ENCODE measurements at regions not wholly inside any gene's neighbourhood (a gene's known extent, or its start where the extent isn't known, plus 50 kb on each side); places are given as distances from the start of the nearest gene placed in this dataset.

GRCh38 chr3:105274536-105274935 is 92.2 kb upstream of the ALCAM start:
- Mint-ChIP-seq H3K27ac (no peak overlapping the region), H3K4me3 (no peak overlapping the region), H3K4me1 (no peaks in the 10 kb centered on the region), H3K9me3 (no peaks in the 10 kb centered on the region), H3K27me3 (peaks cover 0 to 8% of the 10 kb centered on the region in 2 donors), H3K36me3 (no peaks in the 10 kb centered on the region)
- Histone ChIP-seq H3K4me1 (ENCODE audit: insufficient read depth, low read length) (no peaks in the 10 kb centered on the region), H3K4me3 (ENCODE audit: low read length in 2 of 2) (no peak overlapping the region), H3K27ac (ENCODE audit: low read depth, low read length) (no peak overlapping the region), H3K36me3 (ENCODE audit: insufficient read depth, low read length) (no peaks in the 10 kb centered on the region), H3K27me3 (ENCODE audit: insufficient read depth, low read length) (no peaks in the 10 kb centered on the region), H3K9me3 (ENCODE audit: control insufficient read depth in 1 of 2, low read length in 2 of 2) (no peaks in the 10 kb centered on the region)
- POLR2A ChIA-PET (ENCODE audit: partially characterized antibody): no interaction called here
- DNase-seq: no peak
- intact Hi-C loops (cut with micrococcal nuclease): no loop called here
- CTCF ChIA-PET (ENCODE audit: partially characterized antibody): no interaction called here

DNA sequence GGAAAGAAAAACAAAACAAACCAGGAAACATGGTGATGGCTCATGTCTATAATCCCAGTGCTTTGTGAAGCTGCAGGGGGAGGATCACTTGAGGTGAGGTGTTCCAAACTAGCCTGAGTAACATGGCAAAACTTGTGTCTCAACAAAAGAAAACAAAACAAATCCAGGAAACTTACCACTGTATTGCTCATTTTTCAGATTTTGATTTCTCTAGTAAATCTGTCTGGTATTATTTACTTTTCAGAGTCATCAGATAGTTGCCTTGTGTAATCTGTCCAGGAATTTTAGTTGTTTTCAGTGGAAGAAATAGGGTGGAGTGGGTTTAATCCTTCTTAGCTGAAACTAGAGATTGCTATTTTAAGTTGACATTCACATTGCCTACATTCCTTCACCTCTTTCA is 91.8 kb upstream of the ALCAM start:
- Histone ChIP-seq H3K4me3 (ENCODE audit: low read length in 2 of 2) (no peak overlapping the region), H3K27ac (ENCODE audit: low read depth, low read length) (no peak overlapping the region), H3K9me3 (ENCODE audit: control insufficient read depth in 1 of 2, low read length in 2 of 2) (no peaks in the 10 kb centered on the region), H3K4me1 (ENCODE audit: insufficient read depth, low read length) (no peaks in the 10 kb centered on the region), H3K36me3 (ENCODE audit: insufficient read depth, low read length) (no peaks in the 10 kb centered on the region), H3K27me3 (ENCODE audit: insufficient read depth, low read length) (no peaks in the 10 kb centered on the region)
- ChIA-PET CTCF (ENCODE audit: partially characterized antibody) (no interaction called here), POLR2A (ENCODE audit: partially characterized antibody) (no interaction called here)
- intact Hi-C loops (cut with micrococcal nuclease): no loop called here
- H3K9me3 Mint-ChIP-seq: no peaks in the 10 kb centered on the region
- no peak overlapping the region for H3K27ac Mint-ChIP-seq
- no peak for DNase-seq
- H3K27me3 Mint-ChIP-seq: peaks cover 0 to 8% of the 10 kb centered on the region in 2 donors
- H3K36me3 Mint-ChIP-seq: no peaks in the 10 kb centered on the region
- H3K4me3 Mint-ChIP-seq: no peak overlapping the region
- H3K4me1 Mint-ChIP-seq: no peaks in the 10 kb centered on the region

DNA sequence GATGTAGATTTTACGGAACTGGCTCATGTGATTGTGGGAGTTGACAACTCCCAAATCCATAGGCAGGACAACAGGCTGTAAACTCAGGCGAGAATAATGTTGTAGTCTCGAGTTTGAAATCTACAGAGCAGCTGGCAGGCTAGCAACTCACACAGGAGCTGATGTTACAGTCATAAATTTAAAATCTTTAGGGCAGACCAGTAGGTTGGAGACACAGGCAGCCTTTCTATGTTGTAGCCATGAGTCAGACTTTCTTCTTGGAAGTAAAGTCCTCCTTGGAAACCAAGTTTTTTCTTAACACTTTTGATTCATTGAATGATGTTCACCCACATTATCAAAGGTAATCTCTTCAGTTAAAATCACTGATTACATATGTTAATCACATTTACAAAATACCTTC is 89.1 kb upstream of the ALCAM start:
- intact Hi-C loops (cut with micrococcal nuclease): no loop called here
- no peaks in the 10 kb centered on the region for H3K9me3 Mint-ChIP-seq
- ChIA-PET CTCF (ENCODE audit: partially characterized antibody) (no interaction called here), POLR2A (ENCODE audit: partially characterized antibody) (no interaction called here)
- H3K27me3 Mint-ChIP-seq: peaks cover 0 to 14% of the 10 kb centered on the region in 2 donors
- Histone ChIP-seq H3K36me3 (ENCODE audit: insufficient read depth, low read length) (no peaks in the 10 kb centered on the region), H3K4me3 (ENCODE audit: low read length in 2 of 2) (no peak overlapping the region), H3K9me3 (ENCODE audit: control insufficient read depth in 1 of 2, low read length in 2 of 2) (no peaks in the 10 kb centered on the region), H3K27me3 (ENCODE audit: insufficient read depth, low read length) (no peaks in the 10 kb centered on the region), H3K4me1 (ENCODE audit: insufficient read depth, low read length) (no peaks in the 10 kb centered on the region), H3K27ac (ENCODE audit: low read depth, low read length) (no peak overlapping the region)
- DNase-seq: no peak
- no peak overlapping the region for H3K27ac Mint-ChIP-seq
- H3K4me3 Mint-ChIP-seq: no peak overlapping the region
- H3K36me3 Mint-ChIP-seq: no peaks in the 10 kb centered on the region
- H3K4me1 Mint-ChIP-seq: peaks cover 0 to 6% (median 0%) of the 10 kb centered on the region in 4 donors

GRCh38 chr3:105278688-105279087 is 88.0 kb upstream of the ALCAM start:
- no peaks in the 10 kb centered on the region for H3K27me3 ChIP-seq (ENCODE audit: insufficient read depth, low read length)
- H3K36me3 Mint-ChIP-seq: no peaks in the 10 kb centered on the region
- H3K4me1 Mint-ChIP-seq: peaks cover 0 to 6% (median 0%) of the 10 kb centered on the region in 4 donors
- peaks cover 0 to 14% of the 10 kb centered on the region in 2 donors for H3K27me3 Mint-ChIP-seq
- H3K9me3 Mint-ChIP-seq: no peaks in the 10 kb centered on the region
- intact Hi-C loops (cut with micrococcal nuclease): no loop called here
- H3K9me3 ChIP-seq (ENCODE audit: control insufficient read depth in 1 of 2, low read length in 2 of 2): no peaks in the 10 kb centered on the region
- no peak overlapping the region for H3K27ac Mint-ChIP-seq
- H3K4me3 ChIP-seq (ENCODE audit: low read length in 2 of 2): no peak overlapping the region
- H3K36me3 ChIP-seq (ENCODE audit: insufficient read depth, low read length): no peaks in the 10 kb centered on the region
- ChIA-PET CTCF (ENCODE audit: partially characterized antibody) (no interaction called here), POLR2A (ENCODE audit: partially characterized antibody) (no interaction called here)
- H3K27ac ChIP-seq (ENCODE audit: low read depth, low read length): no peak overlapping the region
- H3K4me1 ChIP-seq (ENCODE audit: insufficient read depth, low read length): no peaks in the 10 kb centered on the region
- H3K4me3 Mint-ChIP-seq: no peak overlapping the region
- no peak for DNase-seq

GRCh38 chr3:105281989-105282388 is 84.7 kb upstream of the ALCAM start:
- Histone ChIP-seq H3K9me3 (ENCODE audit: control insufficient read depth in 1 of 2, low read length in 2 of 2) (no peaks in the 10 kb centered on the region), H3K4me3 (ENCODE audit: low read length in 2 of 2) (no peak overlapping the region), H3K36me3 (ENCODE audit: insufficient read depth, low read length) (no peaks in the 10 kb centered on the region), H3K4me1 (ENCODE audit: insufficient read depth, low read length) (no peaks in the 10 kb centered on the region), H3K27me3 (ENCODE audit: insufficient read depth, low read length) (no peaks in the 10 kb centered on the region), H3K27ac (ENCODE audit: low read depth, low read length) (no peak overlapping the region)
- intact Hi-C loops (cut with micrococcal nuclease): no loop called here
- Mint-ChIP-seq H3K9me3 (no peaks in the 10 kb centered on the region), H3K4me1 (peaks cover 0 to 6% (median 0%) of the 10 kb centered on the region in 4 donors), H3K36me3 (no peaks in the 10 kb centered on the region), H3K27me3 (peaks cover 0 to 14% of the 10 kb centered on the region in 2 donors), H3K27ac (no peak overlapping the region), H3K4me3 (no peak overlapping the region)
- CTCF ChIA-PET (ENCODE audit: partially characterized antibody): no interaction called here
- POLR2A ChIA-PET (ENCODE audit: partially characterized antibody): no interaction called here
- no peak for DNase-seq

- CTCF ChIA-PET (ENCODE audit: partially characterized antibody): no interaction called here
These were observed 81.8 kb upstream of the ALCAM start for GRCh38 chr3:105284876-105285275.

DNA sequence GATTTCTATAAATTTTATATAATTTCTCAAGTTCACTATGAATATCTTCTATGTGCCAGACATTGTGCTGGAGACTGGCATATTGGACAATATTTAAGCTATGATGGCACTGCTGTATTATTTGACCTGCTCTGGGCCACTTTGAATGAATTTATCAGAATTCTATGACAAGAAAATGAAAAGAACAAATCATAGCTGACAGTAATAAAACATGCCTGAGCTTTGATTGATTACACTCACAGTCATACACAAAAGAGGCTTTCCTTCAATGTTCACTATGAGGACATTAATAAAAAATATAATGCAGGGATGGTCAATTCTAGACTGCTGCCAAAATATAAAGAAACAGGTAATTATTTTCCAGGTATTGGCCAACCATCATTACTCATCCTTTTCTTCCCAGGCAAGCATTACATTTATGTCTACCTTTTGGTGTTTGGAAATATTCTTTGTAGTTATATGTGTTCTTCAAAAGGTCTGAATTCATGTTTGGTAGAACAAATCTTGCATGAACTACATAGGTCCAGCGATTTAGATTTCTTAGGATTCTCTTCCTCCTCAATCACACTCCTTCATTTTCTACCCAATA is 81.0 kb upstream of the ALCAM start:
- intact Hi-C loops (cut with micrococcal nuclease): no loop called here
- no peaks in the 10 kb centered on the region for H3K4me1 ChIP-seq (ENCODE audit: insufficient read depth, low read length)
- no peak overlapping the region for H3K4me3 ChIP-seq (ENCODE audit: low read length in 2 of 2)
- Mint-ChIP-seq H3K36me3 (no peaks in the 10 kb centered on the region), H3K4me1 (peaks cover 0 to 6% (median 0%) of the 10 kb centered on the region in 4 donors), H3K27ac (no peak overlapping the region), H3K9me3 (peaks cover 0 to 3% (median 0%) of the 10 kb centered on the region in 8 donors), H3K4me3 (no peak overlapping the region), H3K27me3 (peaks cover 0 to 7% of the 10 kb centered on the region in 2 donors)
- H3K27me3 ChIP-seq (ENCODE audit: insufficient read depth, low read length): no peaks in the 10 kb centered on the region
- ChIA-PET POLR2A (ENCODE audit: partially characterized antibody) (no interaction called here), CTCF (ENCODE audit: partially characterized antibody) (no interaction called here)
- DNase-seq: no peak
- H3K9me3 ChIP-seq (ENCODE audit: control insufficient read depth in 1 of 2, low read length in 2 of 2): no peaks in the 10 kb centered on the region
- H3K27ac ChIP-seq (ENCODE audit: low read depth, low read length): no peak overlapping the region
- no peaks in the 10 kb centered on the region for H3K36me3 ChIP-seq (ENCODE audit: insufficient read depth, low read length)

More at GRCh38 chr3:105284876-105285275, 81.8 kb upstream of the ALCAM start:
- Histone ChIP-seq H3K9me3 (ENCODE audit: control insufficient read depth in 1 of 2, low read length in 2 of 2) (no peaks in the 10 kb centered on the region), H3K4me1 (ENCODE audit: insufficient read depth, low read length) (no peaks in the 10 kb centered on the region), H3K36me3 (ENCODE audit: insufficient read depth, low read length) (no peaks in the 10 kb centered on the region), H3K27me3 (ENCODE audit: insufficient read depth, low read length) (no peaks in the 10 kb centered on the region), H3K4me3 (ENCODE audit: low read length in 2 of 2) (no peak overlapping the region), H3K27ac (ENCODE audit: low read depth, low read length) (no peak overlapping the region)
- Mint-ChIP-seq H3K36me3 (no peaks in the 10 kb centered on the region), H3K4me1 (peaks cover 0 to 6% (median 0%) of the 10 kb centered on the region in 4 donors), H3K27ac (no peak overlapping the region), H3K27me3 (peaks cover 0 to 7% of the 10 kb centered on the region in 2 donors), H3K4me3 (no peak overlapping the region), H3K9me3 (peaks cover 0 to under 1% (median 0%) of the 10 kb centered on the region in 8 donors)
- DNase-seq: no peak
- intact Hi-C loops (cut with micrococcal nuclease): no loop called here
- POLR2A ChIA-PET (ENCODE audit: partially characterized antibody): no interaction called here

- no peaks in the 10 kb centered on the region for H3K27me3 ChIP-seq (ENCODE audit: insufficient read depth, low read length)
- Mint-ChIP-seq H3K4me1 (no peaks in the 10 kb centered on the region), H3K27me3 (peaks cover 4 to 8% of the 10 kb centered on the region in 2 donors), H3K9me3 (peaks cover 0 to 10% (median 7%) of the 10 kb centered on the region in 8 donors), H3K27ac (no peak overlapping the region), H3K36me3 (no peaks in the 10 kb centered on the region), H3K4me3 (no peak overlapping the region)
- no peak for DNase-seq
- no peaks in the 10 kb centered on the region for H3K4me1 ChIP-seq (ENCODE audit: insufficient read depth, low read length)
- no peak overlapping the region for H3K27ac ChIP-seq (ENCODE audit: low read depth, low read length)
- ChIA-PET POLR2A (ENCODE audit: partially characterized antibody) (no interaction called here), CTCF (ENCODE audit: partially characterized antibody) (no interaction called here)
- H3K4me3 ChIP-seq (ENCODE audit: low read length in 2 of 2): no peak overlapping the region
- no peaks in the 10 kb centered on the region for H3K36me3 ChIP-seq (ENCODE audit: insufficient read depth, low read length)
- intact Hi-C loops (cut with micrococcal nuclease): no loop called here
- no peaks in the 10 kb centered on the region for H3K9me3 ChIP-seq (ENCODE audit: control insufficient read depth in 1 of 2, low read length in 2 of 2)
These were observed 73.3 kb upstream of the ALCAM start for GRCh38 chr3:105293441-105293840.
